ENCODE measurements at regions not wholly inside any gene's neighbourhood (a gene's known extent, or its start where the extent isn't known, plus 50 kb on each side); places are given as distances from the start of the nearest gene placed in this dataset.

- Histone ChIP-seq H3K36me3 (ENCODE audit: control insufficient read depth, insufficient read depth, low read length) (no peaks in the 10 kb centered on the region), H3K27me3 (ENCODE audit: control insufficient read depth, insufficient read depth, low read length) (no peaks in the 10 kb centered on the region), H3K4me3 (ENCODE audit: low read length) (no peak overlapping the region), H3K9me3 (ENCODE audit: control insufficient read depth, insufficient read depth, low read length) (no peaks in the 10 kb centered on the region), H3K27ac (ENCODE audit: low read length) (no peak overlapping the region), H3K4me1 (ENCODE audit: control insufficient read depth, insufficient read depth, low read length) (no peaks in the 10 kb centered on the region)
- no CpG with 5 or more reads among the region's 5 CpGs for WGBS (ENCODE audit: insufficient coverage, insufficient read length)
- peak; percentile 37 for DNase-seq (ENCODE audit: low read depth, low spot score)
Measured at GRCh38 chr13:62626771-62627170, 1211.1 kb upstream of the PCDH20 start.

- Histone ChIP-seq H3K27ac (ENCODE audit: low read length) (no peak overlapping the region), H3K4me3 (ENCODE audit: low read length) (no peak overlapping the region), H3K36me3 (ENCODE audit: control insufficient read depth, insufficient read depth, low read length) (no peaks in the 10 kb centered on the region), H3K27me3 (ENCODE audit: control insufficient read depth, insufficient read depth, low read length) (no peaks in the 10 kb centered on the region), H3K4me1 (ENCODE audit: control insufficient read depth, insufficient read depth, low read length) (no peaks in the 10 kb centered on the region), H3K9me3 (ENCODE audit: control insufficient read depth, insufficient read depth, low read length) (no peaks in the 10 kb centered on the region)
- WGBS (ENCODE audit: insufficient coverage, insufficient read length), result 100% methylated on average over 1 of the region's 15 CpGs
- DNase-seq (ENCODE audit: low read depth, low spot score), result no peak
Measured at GRCh38 chr13:62625214-62625881, 1209.7 kb upstream of the PCDH20 start.

DNA sequence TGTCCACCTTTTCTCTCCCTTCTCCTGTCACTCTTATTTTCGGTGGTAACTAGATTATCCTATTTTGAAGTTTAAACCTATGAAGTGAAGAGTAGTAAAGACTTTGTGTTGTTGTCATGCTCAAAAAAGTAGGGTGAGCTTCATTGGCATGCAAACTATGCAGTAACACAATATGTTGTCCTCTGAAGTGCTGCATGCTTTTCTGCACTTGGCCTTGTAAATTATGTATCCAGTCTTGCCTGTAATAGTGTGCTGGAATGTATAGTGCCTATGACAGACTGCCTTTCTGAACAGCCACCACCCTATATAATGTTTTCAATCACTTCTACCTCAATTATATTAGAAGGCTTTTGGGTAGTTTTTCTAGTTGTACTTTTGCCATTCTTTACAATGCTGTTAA is 1198.2 kb upstream of the PCDH20 start:
- no peak for DNase-seq (ENCODE audit: low read depth, low spot score)
- Histone ChIP-seq H3K4me3 (ENCODE audit: low read length) (no peak overlapping the region), H3K9me3 (ENCODE audit: control insufficient read depth, insufficient read depth, low read length) (no peaks in the 10 kb centered on the region), H3K27ac (ENCODE audit: low read length) (no peak overlapping the region), H3K4me1 (ENCODE audit: control insufficient read depth, insufficient read depth, low read length) (no peaks in the 10 kb centered on the region), H3K27me3 (ENCODE audit: control insufficient read depth, insufficient read depth, low read length) (no peaks in the 10 kb centered on the region), H3K36me3 (ENCODE audit: control insufficient read depth, insufficient read depth, low read length) (no peaks in the 10 kb centered on the region)
- WGBS (ENCODE audit: insufficient coverage, insufficient read length), result no CpG with 5 or more reads among the region's 1 CpG

DNA sequence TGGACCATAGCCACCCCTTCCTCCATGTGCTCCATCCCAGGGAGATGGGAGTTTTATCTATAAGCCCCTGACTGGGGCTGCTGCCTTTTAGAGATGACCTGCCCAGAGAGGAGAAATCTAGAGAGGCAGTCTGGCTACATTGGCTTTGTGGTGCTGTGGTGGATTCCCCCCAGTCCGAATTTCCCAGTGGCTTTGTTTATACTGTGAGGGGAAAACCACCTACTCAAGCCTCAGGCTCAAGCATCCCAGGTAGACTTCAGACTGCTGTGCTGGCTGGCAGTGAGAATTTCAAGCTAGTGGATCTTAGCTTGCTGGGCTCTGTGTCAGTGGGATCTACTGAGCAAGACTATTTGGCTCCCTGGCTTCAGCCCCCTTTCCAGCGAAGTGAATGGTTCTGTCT is 1195.7 kb upstream of the PCDH20 start:
- no CpG with 5 or more reads among the region's 2 CpGs for WGBS (ENCODE audit: insufficient coverage, insufficient read length)

DNA sequence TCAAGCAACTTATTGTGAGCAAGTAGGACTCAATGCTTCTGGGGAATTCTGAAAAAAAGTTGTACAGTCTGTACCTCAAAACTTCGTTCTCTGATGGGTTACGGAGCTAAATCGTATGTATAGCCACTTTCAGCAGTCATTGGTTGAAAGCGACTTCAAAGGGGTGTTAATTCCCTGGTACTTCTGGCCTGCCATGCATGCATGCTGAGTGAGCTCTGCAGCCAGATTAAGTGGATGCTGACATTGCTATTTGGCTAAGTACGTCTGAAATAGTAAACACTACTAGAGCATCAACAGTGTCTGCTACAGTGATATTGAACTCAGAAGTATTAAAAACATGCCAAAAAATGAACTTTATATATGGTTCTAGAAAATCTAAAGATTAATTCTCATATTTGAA is 1183.1 kb upstream of the PCDH20 start:
- no peaks in the 10 kb centered on the region for H3K4me1 ChIP-seq (ENCODE audit: control insufficient read depth, insufficient read depth, low read length)
- H3K36me3 ChIP-seq (ENCODE audit: control insufficient read depth, insufficient read depth, low read length), result no peaks in the 10 kb centered on the region
- H3K9me3 ChIP-seq (ENCODE audit: control insufficient read depth, insufficient read depth, low read length), result no peaks in the 10 kb centered on the region
- H3K27ac ChIP-seq (ENCODE audit: low read length), result no peak overlapping the region
- no CpG with 5 or more reads among the region's 5 CpGs for WGBS (ENCODE audit: insufficient coverage, insufficient read length)
- no peak overlapping the region for H3K4me3 ChIP-seq (ENCODE audit: low read length)
- DNase-seq (ENCODE audit: low read depth, low spot score), result no peak
- H3K27me3 ChIP-seq (ENCODE audit: control insufficient read depth, insufficient read depth, low read length), result no peaks in the 10 kb centered on the region

More for the DNA sequence above, 1195.7 kb upstream of the PCDH20 start:
- Histone ChIP-seq H3K27me3 (ENCODE audit: control insufficient read depth, insufficient read depth, low read length) (no peaks in the 10 kb centered on the region), H3K9me3 (ENCODE audit: control insufficient read depth, insufficient read depth, low read length) (no peaks in the 10 kb centered on the region), H3K4me3 (ENCODE audit: low read length) (no peak overlapping the region), H3K36me3 (ENCODE audit: control insufficient read depth, insufficient read depth, low read length) (no peaks in the 10 kb centered on the region), H3K27ac (ENCODE audit: low read length) (no peak overlapping the region), H3K4me1 (ENCODE audit: control insufficient read depth, insufficient read depth, low read length) (no peaks in the 10 kb centered on the region)
- DNase-seq (ENCODE audit: low read depth, low spot score), result no peak

DNA sequence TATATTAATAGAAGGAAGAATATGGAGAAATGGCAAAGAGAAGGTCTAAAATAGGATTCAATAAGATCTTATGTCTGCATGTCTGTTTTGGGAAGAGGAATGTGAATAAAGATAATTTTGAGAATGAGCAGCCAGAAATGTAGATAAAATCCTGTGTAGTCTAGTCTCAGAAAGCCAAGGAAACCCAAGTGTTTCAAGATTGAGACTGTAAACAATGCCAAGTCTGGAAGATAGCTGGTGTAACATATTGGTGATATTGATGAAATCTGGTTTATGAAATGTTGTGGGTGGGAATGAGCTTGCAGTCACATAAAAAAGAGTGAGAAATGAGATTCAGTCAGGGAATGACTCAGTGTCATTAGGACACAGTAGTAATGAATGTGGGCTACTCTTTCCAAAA is 1180.3 kb upstream of the PCDH20 start:
- H3K4me3 ChIP-seq (ENCODE audit: low read length), result no peak overlapping the region
- no peaks in the 10 kb centered on the region for H3K36me3 ChIP-seq (ENCODE audit: control insufficient read depth, insufficient read depth, low read length)
- no peak for DNase-seq (ENCODE audit: low read depth, low spot score)
- no peaks in the 10 kb centered on the region for H3K4me1 ChIP-seq (ENCODE audit: control insufficient read depth, insufficient read depth, low read length)
- no peaks in the 10 kb centered on the region for H3K27me3 ChIP-seq (ENCODE audit: control insufficient read depth, insufficient read depth, low read length)
- H3K9me3 ChIP-seq (ENCODE audit: control insufficient read depth, insufficient read depth, low read length), result no peaks in the 10 kb centered on the region
- no peak overlapping the region for H3K27ac ChIP-seq (ENCODE audit: low read length)

DNA sequence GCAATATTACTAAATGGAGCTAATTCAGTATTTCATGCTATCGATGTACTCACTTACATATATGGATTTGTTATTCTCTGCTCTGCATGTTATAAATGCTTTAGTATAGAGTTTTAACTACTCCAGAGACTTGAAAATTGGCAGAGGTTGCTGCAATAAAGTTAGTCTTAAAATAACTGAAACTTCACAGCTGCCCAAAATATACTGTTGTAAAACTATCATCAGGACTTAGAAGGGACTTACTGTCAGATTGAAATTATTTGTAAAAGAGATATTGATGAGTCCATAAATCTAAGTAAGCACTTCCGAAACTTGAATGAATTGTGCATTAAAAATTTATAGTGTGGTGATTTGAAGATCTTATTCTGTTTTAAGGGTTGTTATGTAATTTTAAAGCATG is 1178.2 kb upstream of the PCDH20 start:
- H3K36me3 ChIP-seq (ENCODE audit: control insufficient read depth, insufficient read depth, low read length), result no peaks in the 10 kb centered on the region
- no peaks in the 10 kb centered on the region for H3K9me3 ChIP-seq (ENCODE audit: control insufficient read depth, insufficient read depth, low read length)
- H3K27me3 ChIP-seq (ENCODE audit: control insufficient read depth, insufficient read depth, low read length), result no peaks in the 10 kb centered on the region
- no peaks in the 10 kb centered on the region for H3K4me1 ChIP-seq (ENCODE audit: control insufficient read depth, insufficient read depth, low read length)
- 100% methylated on average over 1 of the region's 2 CpGs for WGBS (ENCODE audit: insufficient coverage, insufficient read length)
- no peak overlapping the region for H3K27ac ChIP-seq (ENCODE audit: low read length)
- no peak for DNase-seq (ENCODE audit: low read depth, low spot score)
- H3K4me3 ChIP-seq (ENCODE audit: low read length), result no peak overlapping the region

- DNase-seq (ENCODE audit: low read depth, low spot score), result no peak
- Histone ChIP-seq H3K4me1 (ENCODE audit: control insufficient read depth, insufficient read depth, low read length) (no peaks in the 10 kb centered on the region), H3K4me3 (ENCODE audit: low read length) (no peak overlapping the region), H3K27ac (ENCODE audit: low read length) (no peak overlapping the region), H3K36me3 (ENCODE audit: control insufficient read depth, insufficient read depth, low read length) (no peaks in the 10 kb centered on the region), H3K9me3 (ENCODE audit: control insufficient read depth, insufficient read depth, low read length) (no peaks in the 10 kb centered on the region), H3K27me3 (ENCODE audit: control insufficient read depth, insufficient read depth, low read length) (no peaks in the 10 kb centered on the region)
- no CpG with 5 or more reads among the region's 2 CpGs for WGBS (ENCODE audit: insufficient coverage, insufficient read length)
Measured at GRCh38 chr13:62583466-62583865, 1167.8 kb upstream of the PCDH20 start.

GRCh38 chr13:62578402-62578801 is 1162.8 kb upstream of the PCDH20 start:
- Histone ChIP-seq H3K27me3 (ENCODE audit: control insufficient read depth, insufficient read depth, low read length) (no peaks in the 10 kb centered on the region), H3K4me3 (ENCODE audit: low read length) (no peak overlapping the region), H3K27ac (ENCODE audit: low read length) (no peak overlapping the region), H3K36me3 (ENCODE audit: control insufficient read depth, insufficient read depth, low read length) (no peaks in the 10 kb centered on the region), H3K9me3 (ENCODE audit: control insufficient read depth, insufficient read depth, low read length) (no peaks in the 10 kb centered on the region), H3K4me1 (ENCODE audit: control insufficient read depth, insufficient read depth, low read length) (no peaks in the 10 kb centered on the region)
- no peak for DNase-seq (ENCODE audit: low read depth, low spot score)

GRCh38 chr13:62564770-62565169 is 1149.1 kb upstream of the PCDH20 start:
- 100% methylated on average over 3 of the region's 3 CpGs for WGBS (ENCODE audit: insufficient coverage, insufficient read length)

DNA sequence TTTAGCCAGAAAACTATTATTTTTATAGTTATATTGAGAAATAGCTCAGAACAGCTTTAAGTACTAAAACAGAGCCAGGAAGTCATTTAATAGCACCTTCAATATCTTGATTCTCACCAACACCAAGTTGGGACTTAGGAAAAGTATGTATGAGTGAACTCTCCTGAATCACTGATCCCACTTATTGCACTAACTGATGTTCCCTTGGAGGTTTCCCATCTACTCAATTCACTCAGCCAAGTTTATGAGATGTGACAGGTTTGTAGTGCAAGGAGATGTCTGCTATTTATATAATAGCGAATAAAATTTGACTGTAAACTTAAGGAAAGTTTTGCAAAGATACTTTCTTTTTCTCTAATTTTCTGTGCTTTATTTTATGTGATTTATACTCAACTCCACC is 1147.6 kb upstream of the PCDH20 start:
- H3K4me3 ChIP-seq (ENCODE audit: low read length), result no peak overlapping the region
- no peak overlapping the region for H3K27ac ChIP-seq (ENCODE audit: low read length)
- no peaks in the 10 kb centered on the region for H3K4me1 ChIP-seq (ENCODE audit: control insufficient read depth, insufficient read depth, low read length)
- no peak for DNase-seq (ENCODE audit: low read depth, low spot score)
- no peaks in the 10 kb centered on the region for H3K27me3 ChIP-seq (ENCODE audit: control insufficient read depth, insufficient read depth, low read length)
- H3K36me3 ChIP-seq (ENCODE audit: control insufficient read depth, insufficient read depth, low read length), result no peaks in the 10 kb centered on the region
- WGBS (ENCODE audit: insufficient coverage, insufficient read length), result no CpG with 5 or more reads among the region's 1 CpG
- no peaks in the 10 kb centered on the region for H3K9me3 ChIP-seq (ENCODE audit: control insufficient read depth, insufficient read depth, low read length)

More at GRCh38 chr13:62564770-62565169, 1149.1 kb upstream of the PCDH20 start:
- Histone ChIP-seq H3K27ac (ENCODE audit: low read length) (no peak overlapping the region), H3K36me3 (ENCODE audit: control insufficient read depth, insufficient read depth, low read length) (no peaks in the 10 kb centered on the region), H3K4me3 (ENCODE audit: low read length) (no peak overlapping the region), H3K4me1 (ENCODE audit: control insufficient read depth, insufficient read depth, low read length) (no peaks in the 10 kb centered on the region), H3K9me3 (ENCODE audit: control insufficient read depth, insufficient read depth, low read length) (no peaks in the 10 kb centered on the region), H3K27me3 (ENCODE audit: control insufficient read depth, insufficient read depth, low read length) (no peaks in the 10 kb centered on the region)
- DNase-seq (ENCODE audit: low read depth, low spot score), result no peak

All from iPS DF 6.9 (cell line).